ENCODE measurements at regions not wholly inside any gene's neighbourhood (a gene's known extent, or its start where the extent isn't known, plus 50 kb on each side); places are given as distances from the start of the nearest gene placed in this dataset.

DNA sequence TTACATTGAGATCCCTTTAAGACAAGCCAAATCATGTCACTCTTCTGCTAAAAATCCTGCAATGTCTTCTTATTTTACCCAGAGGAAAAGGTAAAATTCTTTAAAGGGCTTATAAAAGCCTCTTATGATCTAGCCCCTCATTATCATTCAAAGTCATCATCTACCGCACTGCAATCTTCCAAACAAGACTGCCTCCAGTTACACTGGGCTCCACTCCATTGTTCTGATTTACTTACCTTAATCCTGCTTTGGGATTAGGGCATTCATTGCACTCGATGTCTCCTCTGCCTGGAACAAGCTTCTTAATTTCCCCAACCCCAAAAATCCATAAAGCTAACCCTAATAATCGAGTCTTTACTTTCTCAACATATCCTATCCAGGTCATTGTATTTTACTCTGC, 269.1 kb downstream of the PCDH18 start:
- Histone ChIP-seq H3K4me1 (no peaks in the 10 kb centered on the region), H3K9me3 (no peaks in the 10 kb centered on the region), H3K36me3 (no peaks in the 10 kb centered on the region), H3K4me3 (no peak overlapping the region), H3K27me3 (no peaks in the 10 kb centered on the region), H3K27ac (no peak overlapping the region)
- no peak for TF ChIP-seq POLR2A (IDR thresholded peaks at IDR 0.05)
- TF ChIP-seq, protein P1, sequence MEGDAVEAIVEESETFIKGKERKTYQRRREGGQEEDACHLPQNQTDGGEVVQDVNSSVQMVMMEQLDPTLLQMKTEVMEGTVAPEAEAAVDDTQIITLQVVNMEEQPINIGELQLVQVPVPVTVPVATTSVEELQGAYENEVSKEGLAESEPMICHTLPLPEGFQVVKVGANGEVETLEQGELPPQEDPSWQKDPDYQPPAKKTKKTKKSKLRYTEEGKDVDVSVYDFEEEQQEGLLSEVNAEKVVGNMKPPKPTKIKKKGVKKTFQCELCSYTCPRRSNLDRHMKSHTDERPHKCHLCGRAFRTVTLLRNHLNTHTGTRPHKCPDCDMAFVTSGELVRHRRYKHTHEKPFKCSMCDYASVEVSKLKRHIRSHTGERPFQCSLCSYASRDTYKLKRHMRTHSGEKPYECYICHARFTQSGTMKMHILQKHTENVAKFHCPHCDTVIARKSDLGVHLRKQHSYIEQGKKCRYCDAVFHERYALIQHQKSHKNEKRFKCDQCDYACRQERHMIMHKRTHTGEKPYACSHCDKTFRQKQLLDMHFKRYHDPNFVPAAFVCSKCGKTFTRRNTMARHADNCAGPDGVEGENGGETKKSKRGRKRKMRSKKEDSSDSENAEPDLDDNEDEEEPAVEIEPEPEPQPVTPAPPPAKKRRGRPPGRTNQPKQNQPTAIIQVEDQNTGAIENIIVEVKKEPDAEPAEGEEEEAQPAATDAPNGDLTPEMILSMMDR (IDR thresholded peaks at IDR 0.05 in 4 of 5, conservative IDR thresholded peaks at IDR 0.05 in 1 of 5), result no peak
- intact Hi-C loops (cut with DNase I; ENCODE audit: low total_unique reads), result no loop called here
- no peak for DNase-seq
- ATAC-seq, result no peak
- in situ Hi-C loops (cut with MboI; ENCODE audit: low sequenced_read_pairs in 4 of 4), result no loop called here

DNA sequence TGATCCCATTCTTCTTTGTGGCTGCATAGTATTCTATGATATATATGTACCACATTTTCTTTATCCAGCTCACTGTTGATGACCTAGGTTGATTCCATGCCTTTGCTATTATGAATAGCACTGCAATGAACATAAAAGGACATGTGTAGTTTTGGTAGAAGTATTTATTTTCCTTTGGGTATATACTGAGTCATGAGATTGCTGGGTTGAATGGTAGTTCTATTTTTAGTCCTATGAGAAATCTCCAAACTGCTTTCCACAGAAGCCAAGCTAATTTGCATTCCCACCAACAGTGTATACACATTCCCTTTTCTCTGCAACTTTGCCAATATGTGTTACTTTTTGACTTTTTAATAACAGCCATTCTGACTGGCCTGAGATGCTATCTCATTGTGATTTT, 278.3 kb downstream of the PCDH18 start:
- TF ChIP-seq POLR2A (IDR thresholded peaks at IDR 0.05), result no peak
- TF ChIP-seq, protein P1 (IDR thresholded peaks at IDR 0.05 in 4 of 5, conservative IDR thresholded peaks at IDR 0.05 in 1 of 5), result no peak
- in situ Hi-C loops (cut with MboI; ENCODE audit: low sequenced_read_pairs in 4 of 4) (no loop called here), intact Hi-C loops (cut with DNase I; ENCODE audit: low total_unique reads) (no loop called here)
- Histone ChIP-seq H3K4me1 (no peaks in the 10 kb centered on the region), H3K4me3 (no peak overlapping the region), H3K27ac (no peak overlapping the region), H3K36me3 (no peaks in the 10 kb centered on the region), H3K27me3 (no peaks in the 10 kb centered on the region), H3K9me3 (no peaks in the 10 kb centered on the region)
- no peak for ATAC-seq
- DNase-seq, result no peak

DNA sequence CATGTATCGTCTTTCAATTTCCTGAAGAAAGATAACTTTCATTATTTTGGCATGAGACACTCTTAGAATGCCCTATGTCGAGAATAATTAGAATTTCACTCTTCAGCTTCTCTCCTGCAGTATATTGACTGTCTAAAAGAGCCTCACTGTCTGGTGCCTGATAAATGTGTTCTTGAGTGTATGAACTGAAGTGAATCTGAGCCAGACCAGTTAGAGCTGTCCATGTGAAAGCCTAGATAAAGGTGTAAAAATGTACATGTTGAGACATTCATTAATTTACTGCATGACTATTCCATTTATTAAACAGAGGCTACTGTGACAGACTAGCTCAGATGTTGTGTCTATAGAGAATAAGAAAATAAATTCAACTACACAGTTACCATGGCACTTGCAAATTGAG, 283.2 kb downstream of the PCDH18 start:
- H3K27me3 ChIP-seq, result no peaks in the 10 kb centered on the region
- no peak overlapping the region for H3K4me3 ChIP-seq
- in situ Hi-C loops (cut with MboI; ENCODE audit: low sequenced_read_pairs in 4 of 4), result no loop called here
- H3K4me1 ChIP-seq, result no peaks in the 10 kb centered on the region
- no peak overlapping the region for H3K27ac ChIP-seq
- ATAC-seq, result no peak
- H3K9me3 ChIP-seq, result no peaks in the 10 kb centered on the region
- no peak for DNase-seq
- intact Hi-C loops (cut with DNase I; ENCODE audit: low total_unique reads), result no loop called here
- TF ChIP-seq, protein P1 (IDR thresholded peaks at IDR 0.05 in 4 of 5, conservative IDR thresholded peaks at IDR 0.05 in 1 of 5), result no peak
- TF ChIP-seq POLR2A (IDR thresholded peaks at IDR 0.05), result no peak
- H3K36me3 ChIP-seq, result no peaks in the 10 kb centered on the region

DNA sequence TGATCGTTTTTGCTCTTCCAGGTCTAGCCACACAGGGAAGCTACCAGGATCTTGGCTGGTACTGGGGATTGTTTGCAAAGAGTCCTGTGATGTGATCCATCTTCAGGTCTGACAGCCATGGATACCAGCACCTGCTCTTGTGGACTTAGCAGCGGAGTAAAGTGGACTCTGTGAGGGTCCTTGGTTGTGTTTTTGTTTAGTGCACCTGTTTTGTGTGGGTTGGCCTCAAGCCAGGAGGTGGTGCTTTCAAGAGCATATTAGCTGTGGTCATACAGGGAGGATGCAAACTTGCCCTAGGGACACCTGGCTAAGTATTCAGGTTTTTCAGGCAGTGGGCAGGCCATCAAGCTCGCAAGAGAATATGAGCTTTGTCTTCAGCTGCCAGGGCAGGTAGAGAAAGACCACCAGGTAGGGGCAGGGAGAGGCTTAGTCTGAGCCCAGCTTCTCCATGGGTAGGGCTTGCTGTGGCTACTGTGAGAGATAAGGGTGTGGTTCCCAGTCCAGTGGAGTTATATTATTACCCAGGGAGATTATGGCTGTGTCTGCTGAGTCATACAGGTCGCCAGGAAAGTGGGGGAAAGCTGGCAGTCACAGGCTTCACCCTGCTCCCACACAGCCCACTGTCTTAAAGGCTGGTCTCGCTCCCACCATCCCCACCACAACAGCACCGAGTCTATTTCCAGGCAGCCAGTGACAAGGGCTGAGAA, 293.7 kb downstream of the PCDH18 start:
- no peak overlapping the region for H3K4me3 ChIP-seq
- H3K9me3 ChIP-seq, result no peaks in the 10 kb centered on the region
- H3K27me3 ChIP-seq, result no peaks in the 10 kb centered on the region
- H3K4me1 ChIP-seq, result no peaks in the 10 kb centered on the region
- intact Hi-C loops (cut with DNase I; ENCODE audit: low total_unique reads) (no loop called here), in situ Hi-C loops (cut with MboI; ENCODE audit: low sequenced_read_pairs in 4 of 4) (no loop called here)
- no peak for ATAC-seq
- no peak overlapping the region for H3K27ac ChIP-seq
- DNase-seq, result no peak
- no peaks in the 10 kb centered on the region for H3K36me3 ChIP-seq
- TF ChIP-seq, protein P1 (IDR thresholded peaks at IDR 0.05 in 4 of 5, conservative IDR thresholded peaks at IDR 0.05 in 1 of 5), result no peak
- no peak for TF ChIP-seq POLR2A (IDR thresholded peaks at IDR 0.05)

DNA sequence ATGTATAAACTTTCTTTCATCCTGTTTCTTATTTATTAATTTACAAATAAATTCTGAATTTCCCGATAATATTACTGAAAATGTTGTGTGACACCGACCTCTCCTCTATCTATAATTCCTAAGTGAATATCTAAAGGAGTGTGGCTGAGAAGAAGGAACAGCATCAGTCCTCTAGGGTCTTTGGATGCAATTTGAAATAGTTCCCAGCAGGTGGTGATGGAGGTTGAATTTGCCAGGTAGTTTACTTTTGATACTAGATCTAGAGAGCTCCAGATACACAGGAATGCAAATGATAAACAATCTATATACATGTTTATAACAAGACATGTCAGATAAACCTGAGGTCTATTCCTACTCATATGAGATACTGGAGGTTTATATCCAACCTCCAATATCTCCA, 305.4 kb downstream of the PCDH18 start:
- no peak for DNase-seq
- TF ChIP-seq, protein P1 (IDR thresholded peaks at IDR 0.05 in 4 of 5, conservative IDR thresholded peaks at IDR 0.05 in 1 of 5), result no peak
- TF ChIP-seq POLR2A (IDR thresholded peaks at IDR 0.05), result no peak
- in situ Hi-C loops (cut with MboI; ENCODE audit: low sequenced_read_pairs in 4 of 4) (no loop called here), intact Hi-C loops (cut with DNase I; ENCODE audit: low total_unique reads) (no loop called here)
- no peaks in the 10 kb centered on the region for H3K4me1 ChIP-seq
- no peak overlapping the region for H3K4me3 ChIP-seq
- no peak for ATAC-seq
- H3K9me3 ChIP-seq, result no peaks in the 10 kb centered on the region
- H3K36me3 ChIP-seq, result no peaks in the 10 kb centered on the region
- H3K27ac ChIP-seq, result no peak overlapping the region
- no peaks in the 10 kb centered on the region for H3K27me3 ChIP-seq
